GM12872 (cell line): ENCODE measurements at regions not wholly inside any gene's neighbourhood (a gene's known extent, or its start where the extent isn't known, plus 50 kb on each side); places are given as distances from the start of the nearest gene placed in this dataset.

Experiments used
- CTCF ChIP-seq: IDR thresholded peaks from 3 replicates; pipeline ENCODE4 v1.5.1; 2011; ENCODE audit warnings: low read depth, mild to moderate bottlenecking, low read length, moderate library complexity; ENCODE audit not compliant: insufficient read depth

DNA sequence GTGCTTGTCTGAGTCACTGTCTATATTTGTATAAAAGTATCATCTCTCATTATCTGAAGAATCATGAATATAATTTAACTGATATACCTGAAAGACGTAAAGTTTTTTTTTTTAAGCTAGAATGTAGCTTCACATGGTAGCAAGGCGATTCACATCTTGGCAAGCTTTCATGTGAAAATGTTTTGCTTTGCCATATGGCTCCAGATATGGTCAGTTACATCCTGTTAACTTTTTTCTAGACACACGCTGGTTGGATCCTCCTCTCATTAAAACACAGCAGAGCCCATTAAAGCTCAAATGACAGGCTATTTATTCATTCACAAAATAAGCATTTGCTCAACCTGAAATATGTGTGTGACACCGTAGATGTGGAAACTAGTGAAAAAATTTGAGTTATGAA lies 412.8 kb downstream of the KIF2B start:
- TF ChIP-seq CTCF = no peak

DNA sequence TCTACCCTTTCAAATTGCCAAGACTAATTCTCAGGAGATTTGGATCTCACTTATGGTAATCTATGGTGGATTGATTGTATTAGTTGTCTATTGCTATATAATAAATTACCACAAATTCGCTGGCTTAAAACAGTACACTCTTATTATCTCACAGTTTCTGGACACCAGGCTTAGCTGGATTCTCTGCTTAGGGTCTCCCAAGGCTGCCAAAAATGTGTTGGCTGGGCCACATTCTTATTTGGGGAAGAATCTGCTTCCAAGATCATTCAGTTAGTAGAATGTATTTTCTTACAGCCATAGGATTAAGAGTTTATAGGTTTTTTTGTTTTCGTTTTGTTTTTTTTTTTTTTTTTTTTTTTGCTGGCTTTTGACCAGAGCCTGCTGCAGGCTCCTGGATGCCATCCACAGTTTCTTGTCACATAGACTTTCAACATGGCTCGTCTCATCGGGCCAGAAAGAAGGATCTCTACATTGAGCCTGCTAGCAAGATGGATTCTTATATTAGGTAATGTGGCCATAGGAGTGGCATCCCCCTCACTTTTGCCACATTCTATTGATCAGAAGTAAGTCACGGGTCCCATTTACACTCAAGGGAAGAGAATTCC lies 415.3 kb downstream of the KIF2B start:
- TF ChIP-seq CTCF = no peak

DNA sequence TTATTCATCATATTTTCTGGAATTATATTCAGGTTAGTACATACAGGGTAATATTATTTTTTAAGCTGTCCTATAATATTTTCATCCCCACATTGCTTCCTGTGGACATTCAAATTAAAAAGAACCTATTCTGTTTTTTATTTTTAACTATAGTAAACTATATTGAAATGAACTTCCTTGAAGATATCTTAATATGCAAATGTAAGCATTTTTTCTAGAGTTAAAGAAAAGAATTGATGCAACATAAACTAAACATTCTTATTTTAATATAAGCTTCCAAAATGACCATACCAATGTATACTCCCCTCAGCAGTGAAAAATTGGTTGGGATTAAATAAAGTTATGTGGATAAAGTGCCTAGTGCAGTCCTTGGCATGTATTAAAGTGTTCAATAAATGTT lies 416.6 kb downstream of the KIF2B start:
- TF ChIP-seq CTCF = no peak

- no peak for TF ChIP-seq CTCF
Measured at GRCh38 chr17:54255696-54256095, 433.0 kb downstream of the KIF2B start.

DNA sequence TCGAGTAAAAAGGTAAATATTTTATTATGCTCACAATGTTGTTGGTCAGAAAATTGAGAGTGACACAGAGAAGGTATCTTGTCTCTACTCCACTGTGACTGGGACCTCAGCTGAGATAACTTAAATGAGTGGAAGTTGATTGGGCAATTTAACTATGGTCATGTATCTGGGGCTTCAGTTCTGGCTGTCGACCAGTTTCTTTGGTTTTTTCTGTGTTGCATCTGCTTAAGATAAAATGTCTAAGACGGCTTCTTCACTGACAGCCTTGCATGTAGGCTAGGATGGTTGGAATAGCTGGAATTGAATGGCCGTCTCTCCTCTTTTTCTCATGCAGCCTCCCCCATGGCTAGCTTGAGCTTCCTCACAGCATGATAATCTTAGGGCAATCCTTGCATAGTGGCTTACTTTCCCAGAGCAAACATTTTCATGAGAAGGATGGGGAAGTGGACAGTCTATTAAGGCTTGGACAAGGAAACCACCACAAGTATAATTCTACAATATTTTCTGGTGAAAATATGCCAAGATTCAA lies 433.7 kb downstream of the KIF2B start:
- TF ChIP-seq CTCF = no peak

DNA sequence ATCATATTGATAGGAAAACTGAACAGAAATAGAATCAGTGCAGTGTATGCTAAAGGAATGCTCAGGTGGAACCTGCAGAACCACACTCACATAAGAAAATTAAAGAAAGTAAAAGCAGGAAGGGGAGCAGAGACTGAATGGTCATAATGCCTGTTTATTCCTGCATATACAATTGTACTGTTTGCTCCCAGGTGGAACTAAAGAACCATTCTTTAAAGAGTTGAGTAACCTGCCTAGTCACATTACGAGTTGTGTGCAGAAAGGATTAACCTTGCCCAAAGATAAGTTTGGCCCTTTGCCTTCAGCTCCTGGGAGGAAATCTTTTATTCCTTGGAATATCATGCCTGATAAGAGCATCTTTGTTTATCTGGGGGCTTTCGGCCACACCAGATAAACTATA lies 434.7 kb downstream of the KIF2B start:
- no peak for TF ChIP-seq CTCF

GRCh38 chr17:54259476-54259875 lies 436.7 kb downstream of the KIF2B start:
- TF ChIP-seq CTCF = no peak
